Effector memory CD8-positive, alpha-beta T cell (primary cell): ENCODE measurements at regions not wholly inside any gene's neighbourhood (a gene's known extent, or its start where the extent isn't known, plus 50 kb on each side); places are given as distances from the start of the nearest gene placed in this dataset.
"Not testable (repeated sequence)": the region's sequence is repeated elsewhere in the genome, so short reads cannot be mapped to it uniquely, and the experiment has no call there.

ENCODE experiments used
- ATAC-seq: fragments of 150-1000 bp; cut with Tn5 transposase; replicated peaks from 2 replicates; pipeline ENCODE4 v1.10.0; 2021; ENCODE audit warnings: mild to moderate bottlenecking, moderate library complexity
- DNase-seq, 3 experiments: peaks; one replicate each; pipeline ENCODE4 v3.0.0; 2021
- H3K27ac Mint-ChIP-seq, 2 donors: one replicate each; pipeline ENCODE4 v1.8.0; 2022; ENCODE audit warnings: mild to moderate bottlenecking in 2 of 2, mixed read lengths in 2 of 2, moderate library complexity in 2 of 2
- H3K27me3 Mint-ChIP-seq, 2 donors: one replicate each; pipeline ENCODE4 v1.8.0; 2022; ENCODE audit warnings: mixed read lengths in 2 of 2
- H3K36me3 Mint-ChIP-seq: one replicate; pipeline ENCODE4 v1.8.0; 2022; ENCODE audit warnings: mild to moderate bottlenecking, moderate library complexity, mixed read lengths; ENCODE audit not compliant: insufficient read depth
- H3K4me1 Mint-ChIP-seq, 2 donors: one replicate each; pipeline ENCODE4 v1.8.0; 2022; ENCODE audit warnings: low read depth in 2 of 2, mixed read lengths in 2 of 2
- H3K4me3 Mint-ChIP-seq, 2 donors: one replicate each; pipeline ENCODE4 v1.8.0; 2022; ENCODE audit warnings: mild to moderate bottlenecking in 2 of 2, mixed read lengths in 2 of 2, moderate library complexity in 2 of 2
- H3K9me3 Mint-ChIP-seq, 2 donors: one replicate each; pipeline ENCODE4 v1.8.0; 2022; ENCODE audit warnings: mixed read lengths in 2 of 2

- Mint-ChIP-seq H3K9me3 (peaks cover 0 to 5% of the 10 kb centered on the region in 2 donors), H3K4me3 (no peak overlapping the region), H3K4me1 (no peaks in the 10 kb centered on the region), H3K27ac (no peak overlapping the region), H3K27me3 (no peaks in the 10 kb centered on the region), H3K36me3 (no peaks in the 10 kb centered on the region)
- ATAC-seq (no peak), DNase-seq (no peak)
Observed at GRCh38 chr5:124007675-124008398, 495.9 kb downstream of the CSNK1G3 start.

GRCh38 chr5:124001036-124001615, 489.1 kb downstream of the CSNK1G3 start:
- no peak overlapping the region for H3K4me3 Mint-ChIP-seq
- H3K27ac Mint-ChIP-seq: no peak overlapping the region
- H3K36me3 Mint-ChIP-seq: no peaks in the 10 kb centered on the region
- no peaks in the 10 kb centered on the region for H3K4me1 Mint-ChIP-seq
- ATAC-seq (no peak), DNase-seq (no peak)
- H3K9me3 Mint-ChIP-seq: peaks cover under 1 to 5% of the 10 kb centered on the region in 2 donors
- H3K27me3 Mint-ChIP-seq: no peaks in the 10 kb centered on the region

DNA sequence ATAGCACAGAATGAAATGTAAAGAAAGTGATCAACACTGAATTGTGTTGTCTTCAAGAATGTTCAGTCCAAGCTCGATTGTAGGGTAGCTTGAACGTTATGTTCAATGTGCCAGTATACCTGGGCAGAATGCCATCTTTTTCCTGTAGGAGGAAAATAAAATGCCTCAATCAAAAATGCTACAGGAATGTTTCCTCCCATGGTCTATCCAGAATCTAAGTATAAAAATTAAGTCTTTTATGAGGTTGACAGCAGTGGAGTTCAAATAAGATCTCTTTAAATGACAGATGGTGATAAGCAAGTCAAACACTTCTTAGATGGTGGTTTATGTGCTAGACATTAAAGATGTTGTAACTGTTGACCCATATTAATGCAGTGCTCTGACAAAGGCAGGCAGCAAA, 488.6 kb downstream of the CSNK1G3 start:
- H3K27me3 Mint-ChIP-seq: no peaks in the 10 kb centered on the region
- H3K4me1 Mint-ChIP-seq: no peaks in the 10 kb centered on the region
- no peak overlapping the region for H3K27ac Mint-ChIP-seq
- ATAC-seq (no peak), DNase-seq (no peak)
- H3K4me3 Mint-ChIP-seq: no peak overlapping the region
- H3K9me3 Mint-ChIP-seq: peaks cover 5% of the 10 kb centered on the region in 2 donors
- H3K36me3 Mint-ChIP-seq: no peaks in the 10 kb centered on the region

DNA sequence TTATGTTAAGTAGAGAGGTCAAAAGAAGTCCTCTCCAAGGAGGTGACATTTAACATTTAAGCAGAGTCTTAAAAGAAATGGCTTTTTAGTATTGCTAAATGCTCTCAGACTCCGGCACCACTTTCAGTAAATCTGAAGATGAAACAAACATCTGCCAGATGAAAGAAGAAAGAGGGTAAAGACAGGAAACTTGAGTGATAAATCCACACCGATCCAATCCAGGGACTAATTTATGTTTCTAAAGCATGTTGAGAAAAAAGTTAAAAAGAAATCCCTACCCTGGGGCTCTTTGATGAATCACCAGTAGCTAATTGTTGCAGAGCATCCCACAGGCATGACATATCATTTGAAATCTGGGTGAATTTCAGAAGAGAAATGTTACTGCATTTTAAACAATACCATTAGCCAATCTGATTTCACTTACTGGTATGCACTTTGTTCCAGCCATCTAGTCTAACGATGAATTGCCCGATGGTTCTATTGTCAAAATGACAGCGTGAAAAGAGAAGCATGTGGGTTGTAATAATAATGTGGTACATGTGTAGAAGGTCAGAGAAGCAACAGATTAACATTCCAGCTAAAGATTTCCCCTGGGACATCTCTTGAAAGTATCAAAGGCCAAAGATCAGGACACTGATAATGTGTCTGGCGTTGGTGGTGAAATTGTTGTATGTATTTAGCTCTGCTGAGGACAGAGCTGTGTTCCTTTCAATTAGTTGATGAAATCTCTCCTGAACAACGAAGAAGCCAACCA, 485.7 kb downstream of the CSNK1G3 start:
- DNase-seq (no peak), ATAC-seq (no peak)
- H3K4me3 Mint-ChIP-seq: no peak overlapping the region
- no peak overlapping the region for H3K27ac Mint-ChIP-seq
- peaks cover 7 to 11% of the 10 kb centered on the region in 2 donors for H3K9me3 Mint-ChIP-seq
- no peaks in the 10 kb centered on the region for H3K27me3 Mint-ChIP-seq
- H3K36me3 Mint-ChIP-seq: no peaks in the 10 kb centered on the region
- H3K4me1 Mint-ChIP-seq: no peaks in the 10 kb centered on the region

DNA sequence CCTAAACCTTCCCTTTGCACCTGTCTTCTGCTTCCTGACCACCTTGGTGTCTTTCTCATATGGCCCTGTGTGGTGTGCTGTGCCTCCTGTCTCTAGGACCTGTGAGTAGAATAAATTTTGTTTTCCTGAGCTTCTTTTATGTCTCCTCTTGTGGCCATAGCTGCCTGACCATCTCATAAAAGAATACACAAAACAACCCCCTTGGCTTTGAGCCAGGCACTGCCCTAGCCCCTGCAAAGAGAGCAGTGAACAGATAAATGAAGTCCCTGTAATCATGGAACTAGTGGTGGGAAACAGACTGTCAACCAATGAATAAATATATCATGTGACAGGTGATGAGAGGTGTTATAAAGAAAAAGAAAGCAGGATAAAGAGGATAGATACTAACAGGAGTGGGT, 485.1 kb downstream of the CSNK1G3 start:
- Mint-ChIP-seq H3K4me1 (no peaks in the 10 kb centered on the region), H3K27me3 (no peaks in the 10 kb centered on the region), H3K27ac (no peak overlapping the region), H3K9me3 (peaks cover 8 to 14% of the 10 kb centered on the region in 2 donors), H3K36me3 (no peaks in the 10 kb centered on the region), H3K4me3 (no peak overlapping the region)
- ATAC-seq (no peak), DNase-seq (no peak)

DNA sequence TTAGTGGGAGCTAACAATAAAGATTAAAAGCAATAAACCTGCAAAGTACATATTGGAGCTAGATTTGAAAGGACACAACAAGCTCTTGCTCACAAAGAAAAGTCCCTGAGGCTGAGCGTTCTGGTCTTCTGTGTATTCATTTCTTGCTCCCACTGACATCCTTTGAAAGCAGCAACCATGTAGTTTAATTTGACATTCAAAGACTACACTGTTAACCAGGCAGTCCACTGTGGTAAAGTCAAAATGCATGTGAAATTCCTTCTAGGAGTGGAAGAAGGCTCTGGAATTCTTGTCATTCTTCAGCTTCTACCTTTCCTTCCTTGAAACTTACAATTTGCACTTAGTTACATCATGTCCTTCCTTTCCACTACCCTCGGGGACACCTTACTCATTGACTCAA, 480.7 kb downstream of the CSNK1G3 start:
- H3K4me3 Mint-ChIP-seq: no peak overlapping the region
- peaks cover 8 to 35% of the 10 kb centered on the region in 2 donors for H3K9me3 Mint-ChIP-seq
- no peaks in the 10 kb centered on the region for H3K36me3 Mint-ChIP-seq
- ATAC-seq (no peak), DNase-seq (no peak)
- H3K27me3 Mint-ChIP-seq: no peaks in the 10 kb centered on the region
- H3K27ac Mint-ChIP-seq: no peak overlapping the region
- no peaks in the 10 kb centered on the region for H3K4me1 Mint-ChIP-seq

DNA sequence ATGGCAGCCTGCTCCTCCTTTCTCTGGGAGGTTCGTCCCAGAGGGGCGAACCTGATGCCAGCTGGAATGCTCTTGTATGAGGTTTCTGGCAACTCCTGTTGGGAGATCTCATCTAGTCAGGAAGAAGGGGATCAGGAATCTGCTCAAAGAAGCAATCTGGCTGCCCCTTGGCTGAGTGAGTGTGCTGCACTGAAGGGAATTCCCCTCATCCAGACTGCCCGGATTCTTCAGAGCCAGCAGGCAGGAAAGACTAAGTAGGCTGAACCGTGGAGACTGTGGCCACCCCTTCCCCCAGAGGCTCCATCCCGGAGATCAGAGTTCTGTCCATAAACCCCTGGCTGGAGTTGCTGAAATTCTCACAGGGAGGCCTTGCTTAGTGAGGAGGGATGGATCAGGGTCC, 476.0 kb downstream of the CSNK1G3 start:
- Mint-ChIP-seq H3K4me1 (no peaks in the 10 kb centered on the region), H3K36me3 (no peaks in the 10 kb centered on the region), H3K9me3 (peaks cover 20 to 47% of the 10 kb centered on the region in 2 donors), H3K27me3 (no peaks in the 10 kb centered on the region), H3K27ac (no peak overlapping the region), H3K4me3 (no peak overlapping the region)
- DNase-seq: no peak
- no peak for ATAC-seq

- H3K4me3 Mint-ChIP-seq: no peak overlapping the region
- no peaks in the 10 kb centered on the region for H3K27me3 Mint-ChIP-seq
- no peak overlapping the region for H3K27ac Mint-ChIP-seq
- no peaks in the 10 kb centered on the region for H3K4me1 Mint-ChIP-seq
- no peaks in the 10 kb centered on the region for H3K36me3 Mint-ChIP-seq
- ATAC-seq: no peak
- H3K9me3 Mint-ChIP-seq: peaks cover 9 to 10% of the 10 kb centered on the region in 2 donors
- DNase-seq: no peak
Observed at GRCh38 chr5:123976379-123977033, 464.5 kb downstream of the CSNK1G3 start.

- not testable (repeated sequence) for H3K27ac Mint-ChIP-seq
Observed at GRCh38 chr5:123975521-123975920, 463.5 kb downstream of the CSNK1G3 start.

DNA sequence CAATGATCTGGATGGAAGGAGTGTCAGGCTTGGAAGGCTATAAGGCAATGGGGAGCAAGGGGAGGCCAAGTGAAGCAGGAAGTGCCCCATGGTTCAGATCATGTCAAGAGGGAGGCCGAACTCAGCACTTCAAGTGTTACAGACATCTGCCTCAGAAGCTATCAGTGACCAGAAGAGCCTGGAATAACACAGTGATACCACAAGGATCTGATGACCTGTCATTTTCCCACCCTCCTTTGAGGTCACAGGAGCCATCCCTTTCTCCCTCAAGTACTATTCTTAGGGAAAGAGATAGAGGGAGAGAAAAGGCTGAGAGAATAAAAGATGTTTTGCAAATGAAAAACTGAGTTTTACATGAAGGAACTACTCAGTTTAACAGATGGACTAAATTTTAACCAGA, 454.8 kb downstream of the CSNK1G3 start:
- no peak overlapping the region for H3K4me3 Mint-ChIP-seq
- ATAC-seq (no peak), DNase-seq (no peak)
- no peaks in the 10 kb centered on the region for H3K4me1 Mint-ChIP-seq
- H3K9me3 Mint-ChIP-seq: peaks cover 13 to 14% of the 10 kb centered on the region in 2 donors
- H3K27me3 Mint-ChIP-seq: no peaks in the 10 kb centered on the region
- H3K27ac Mint-ChIP-seq: no peak overlapping the region
- no peaks in the 10 kb centered on the region for H3K36me3 Mint-ChIP-seq

More at GRCh38 chr5:123975521-123975920, 463.5 kb downstream of the CSNK1G3 start:
- DNase-seq, ATAC-seq, H3K36me3 Mint-ChIP-seq, H3K4me3 Mint-ChIP-seq, H3K27me3 Mint-ChIP-seq, H3K4me1 Mint-ChIP-seq: not testable (repeated sequence)
- peaks cover 16 to 17% of the 10 kb centered on the region in 2 donors for H3K9me3 Mint-ChIP-seq

DNA sequence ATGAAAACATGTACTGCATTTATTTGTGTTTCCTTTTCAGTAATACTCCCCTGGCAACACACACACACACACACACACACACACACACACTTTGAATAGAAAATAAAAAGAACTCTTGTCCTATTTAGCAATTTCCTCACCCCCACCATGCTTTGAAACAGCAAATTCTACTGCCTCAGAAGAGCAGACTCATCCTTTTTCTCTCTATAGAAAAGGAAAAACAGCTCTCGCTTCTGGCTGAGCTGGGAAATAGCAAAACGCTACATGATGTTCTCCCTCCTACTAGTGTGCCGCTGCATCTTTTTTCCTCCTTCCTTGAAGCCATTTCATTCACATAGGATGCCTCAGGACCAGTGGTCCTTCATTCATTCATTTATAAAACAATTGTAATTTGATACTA, 453.6 kb downstream of the CSNK1G3 start:
- DNase-seq (no peak), ATAC-seq (no peak)
- no peak overlapping the region for H3K27ac Mint-ChIP-seq
- no peak overlapping the region for H3K4me3 Mint-ChIP-seq
- H3K27me3 Mint-ChIP-seq: no peaks in the 10 kb centered on the region
- H3K4me1 Mint-ChIP-seq: no peaks in the 10 kb centered on the region
- H3K36me3 Mint-ChIP-seq: no peaks in the 10 kb centered on the region
- H3K9me3 Mint-ChIP-seq: peaks cover 7 to 9% of the 10 kb centered on the region in 2 donors

GRCh38 chr5:123964884-123965283, 452.9 kb downstream of the CSNK1G3 start:
- no peak for ATAC-seq
- no peak for DNase-seq

DNA sequence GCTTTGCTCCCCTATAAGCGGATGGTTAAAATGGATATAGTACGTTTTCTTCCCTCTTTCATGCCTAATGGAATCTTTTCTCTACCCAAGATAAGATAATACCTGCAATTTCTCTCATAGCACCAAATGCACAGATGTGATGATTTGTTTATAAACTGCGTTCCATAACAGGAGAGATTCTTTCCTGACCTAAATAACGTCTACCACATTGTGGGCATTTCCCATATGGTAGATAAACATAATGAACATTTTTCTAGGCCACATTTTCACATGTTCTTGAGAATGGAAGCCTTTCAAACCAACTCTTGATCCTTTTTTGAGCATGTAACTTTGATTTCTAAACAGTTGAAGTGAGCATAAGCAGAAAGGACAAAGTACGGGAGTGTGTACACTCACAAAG, 448.5 kb downstream of the CSNK1G3 start:
- Mint-ChIP-seq H3K9me3 (peaks cover 10 to 16% of the 10 kb centered on the region in 2 donors), H3K36me3 (no peaks in the 10 kb centered on the region), H3K27ac (no peak overlapping the region), H3K4me3 (no peak overlapping the region), H3K27me3 (no peaks in the 10 kb centered on the region), H3K4me1 (no peaks in the 10 kb centered on the region)
- no peak for ATAC-seq
- DNase-seq: no peak

More at GRCh38 chr5:123964884-123965283, 452.9 kb downstream of the CSNK1G3 start:
- H3K4me3 Mint-ChIP-seq: no peak overlapping the region
- H3K27ac Mint-ChIP-seq: no peak overlapping the region
- H3K9me3 Mint-ChIP-seq: peaks cover 6 to 9% of the 10 kb centered on the region in 2 donors
- H3K4me1 Mint-ChIP-seq: no peaks in the 10 kb centered on the region
- no peaks in the 10 kb centered on the region for H3K36me3 Mint-ChIP-seq
- no peaks in the 10 kb centered on the region for H3K27me3 Mint-ChIP-seq
